CD14-positive monocyte (primary cell): ENCODE measurements at regions not wholly inside any gene's neighbourhood (a gene's known extent, or its start where the extent isn't known, plus 50 kb on each side); places are given as distances from the start of the nearest gene placed in this dataset.

Experiments used
- DNase-seq, 3 donors: peaks; one replicate each; pipeline ENCODE4 v3.0.0-alpha.2; 2011 to 2022
- H2AFZ ChIP-seq: 2 replicates; pipeline ENCODE4 v1.6.0; 2012; ENCODE audit warnings: mild to moderate bottlenecking, low read depth, low read length, inconsistent platforms; ENCODE audit not compliant: insufficient read depth, poor library complexity, severe bottlenecking
- H3K27ac ChIP-seq, 2 donors: 1 replicate in 1 of 2; 2 replicates in 1 of 2; pipeline ENCODE4 v1.5.1; 2012 to 2013; ENCODE audit warnings: low read length in 2 of 2, control low read depth in 1 of 2, inconsistent platforms in 1 of 2, low read depth in 1 of 2, mild to moderate bottlenecking in 1 of 2
- H3K27me3 ChIP-seq, 2 donors: one replicate each; pipeline versions ENCODE4 v1.6.0 to v1.6.1; 2011 to 2013; ENCODE audit warnings: low read length in 2 of 2; ENCODE audit not compliant: control insufficient read depth in 2 of 2, insufficient read depth in 2 of 2
- H3K36me3 ChIP-seq, 2 donors: replicated peaks in 1 of 2; 1 replicate in 1 of 2; 2 replicates in 1 of 2; pipeline versions ENCODE4 v1.5.1 to v1.6.1; 2012 to 2013; ENCODE audit warnings: low read length in 2 of 2, control low read depth in 1 of 2, inconsistent platforms in 1 of 2, mild to moderate bottlenecking in 1 of 2; ENCODE audit not compliant: insufficient read depth in 2 of 2, control insufficient read depth in 1 of 2
- H3K4me1 ChIP-seq, 2 donors: 1 replicate in 1 of 2; 2 replicates in 1 of 2; pipeline versions ENCODE4 v1.5.1 to v1.6.1; 2012 to 2013; ENCODE audit warnings: low read length in 2 of 2, control low read depth in 1 of 2, inconsistent platforms in 1 of 2, mild to moderate bottlenecking in 1 of 2, moderate library complexity in 1 of 2; ENCODE audit not compliant: insufficient read depth in 2 of 2, control insufficient read depth in 1 of 2
- H3K4me2 ChIP-seq: replicated peaks from 2 replicates; pipeline ENCODE3; 2012; ENCODE audit warnings: low read length, moderate library complexity, mild to moderate bottlenecking; ENCODE audit not compliant: poor library complexity, severe bottlenecking; ENCODE audit errors: extremely low read depth
- H3K4me3 ChIP-seq, 3 experiments: fragments of 200-600 bp in 1 of 3; sonication (generic) in 1 of 3; replicated peaks in 1 of 3; 1 replicate in 2 of 3; 2 replicates in 1 of 3; pipeline ENCODE4 v1.5.1; 2011 to 2013; ENCODE audit warnings: low read length in 3 of 3, mild to moderate bottlenecking in 3 of 3, control low read depth in 2 of 3, low read depth in 2 of 3, inconsistent platforms in 1 of 3, moderate library complexity in 1 of 3
- H3K79me2 ChIP-seq: 2 replicates; pipeline ENCODE4 v1.6.0; 2012; ENCODE audit warnings: mild to moderate bottlenecking, control low read depth, inconsistent platforms, low read length, moderate library complexity; ENCODE audit not compliant: insufficient read depth
- H3K9ac ChIP-seq: 2 replicates; pipeline ENCODE4 v1.6.0; 2017; ENCODE audit warnings: low read length, mild to moderate bottlenecking; ENCODE audit not compliant: insufficient read depth, poor library complexity, severe bottlenecking
- H3K9me3 ChIP-seq, 2 donors: replicated peaks in 1 of 2; 1 replicate in 1 of 2; 2 replicates in 1 of 2; pipeline versions ENCODE4 v1.5.1 to v1.6.1; 2012 to 2013; ENCODE audit warnings: low read length in 2 of 2, control low read depth in 1 of 2; ENCODE audit not compliant: control insufficient read depth in 1 of 2, insufficient read depth in 1 of 2
- H4K20me1 ChIP-seq: 2 replicates; pipeline ENCODE4 v1.6.0; 2012; ENCODE audit warnings: mild to moderate bottlenecking, low read length, control low read depth, moderate library complexity; ENCODE audit not compliant: insufficient read depth
- H3K27ac Mint-ChIP-seq, 7 donors: one replicate each; pipeline ENCODE4 v1.8.0; 2020; ENCODE audit warnings: mild to moderate bottlenecking in 7 of 7, mixed read lengths in 7 of 7, moderate library complexity in 6 of 7, inconsistent platforms in 2 of 7
- H3K27me3 Mint-ChIP-seq, 3 donors: one replicate each; pipeline ENCODE4 v1.8.0; 2021 to 2022; ENCODE audit warnings: low read depth in 3 of 3, mild to moderate bottlenecking in 3 of 3, mixed read lengths in 3 of 3, moderate library complexity in 3 of 3, inconsistent platforms in 1 of 3
- H3K36me3 Mint-ChIP-seq, 2 donors: one replicate each; pipeline ENCODE4 v1.8.0; 2020; ENCODE audit warnings: mixed read lengths in 2 of 2, inconsistent platforms in 1 of 2, mild to moderate bottlenecking in 1 of 2
- H3K4me1 Mint-ChIP-seq: one replicate; pipeline ENCODE4 v1.8.0; 2020; ENCODE audit warnings: mild to moderate bottlenecking, mixed read lengths
- H3K4me3 Mint-ChIP-seq, 2 donors: one replicate each; pipeline ENCODE4 v1.8.0; 2020; ENCODE audit warnings: mild to moderate bottlenecking in 2 of 2, mixed read lengths in 2 of 2, moderate library complexity in 1 of 2
- H3K9me3 Mint-ChIP-seq, 7 donors: one replicate each; pipeline ENCODE4 v1.8.0; 2020 to 2022; ENCODE audit warnings: mixed read lengths in 7 of 7, mild to moderate bottlenecking in 6 of 7, moderate library complexity in 6 of 7, inconsistent platforms in 2 of 7
- CTCF ChIP-seq: fragments of 200-600 bp; IDR thresholded peaks from one replicate; pipeline ENCODE4 v1.8.0; 2022; ENCODE audit warnings: antibody characterized with exemption, mild to moderate bottlenecking
- WGBS: methylation state at CpG from one replicate; pipeline ENCODE4 v1.1.5; 2013; ENCODE audit warnings: missing lambda C conversion rate; ENCODE audit not compliant: insufficient coverage; 5-methylcytosine and 5-hydroxymethylcytosine counted together
- intact Hi-C, 2 donors: fragments of 100-400 bp; cut with micrococcal nuclease; formaldehyde crosslinking; loops; one replicate each; pipeline versions ENCODE4 v1.15.0 to v1.15.1; 2023

DNA sequence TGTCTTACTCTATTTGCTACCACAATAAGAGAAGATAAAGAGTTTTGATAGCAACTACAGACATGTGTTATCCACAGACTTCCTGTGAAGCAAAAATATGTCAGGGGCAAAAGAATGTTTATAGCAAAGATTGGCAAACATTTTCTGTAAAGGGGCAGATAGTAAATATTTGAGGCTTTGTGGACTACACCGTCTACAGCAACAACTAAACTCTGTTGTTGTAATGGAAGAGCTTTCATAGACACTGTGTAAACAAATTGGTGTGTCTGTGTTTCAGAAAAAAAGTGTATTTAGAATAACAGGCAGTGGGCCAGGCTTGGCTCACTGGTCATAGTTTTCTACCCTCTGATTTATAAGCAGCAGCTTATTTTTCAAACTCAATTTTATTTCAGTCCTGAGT is 521.4 kb downstream of the ANKRD7 start:
- Mint-ChIP-seq H3K9me3 (peaks cover 0 to 3% (median 0%) of the 10 kb centered on the region in 7 donors), H3K4me1 (no peaks in the 10 kb centered on the region), H3K36me3 (no peaks in the 10 kb centered on the region), H3K4me3 (no peak overlapping the region), H3K27me3 (no peaks in the 10 kb centered on the region), H3K27ac (no peak overlapping the region)
- WGBS = 80% methylated on average over 1 of the region's 1 CpG
- H3K27me3 ChIP-seq = no peaks in the 10 kb centered on the region
- DNase-seq = no peak
- H3K4me3 ChIP-seq = no peak overlapping the region
- H3K9ac ChIP-seq = no peak overlapping the region
- no peaks in the 10 kb centered on the region for H3K36me3 ChIP-seq
- H3K79me2 ChIP-seq = no peaks in the 10 kb centered on the region
- no peak for TF ChIP-seq CTCF
- no peaks in the 10 kb centered on the region for H3K4me1 ChIP-seq
- no peaks in the 10 kb centered on the region for H4K20me1 ChIP-seq
- H3K27ac ChIP-seq = no peak overlapping the region
- no peak overlapping the region for H3K4me2 ChIP-seq
- no peaks in the 10 kb centered on the region for H3K9me3 ChIP-seq
- intact Hi-C loops = no loop called here
- H2AFZ ChIP-seq = no peak overlapping the region

DNA sequence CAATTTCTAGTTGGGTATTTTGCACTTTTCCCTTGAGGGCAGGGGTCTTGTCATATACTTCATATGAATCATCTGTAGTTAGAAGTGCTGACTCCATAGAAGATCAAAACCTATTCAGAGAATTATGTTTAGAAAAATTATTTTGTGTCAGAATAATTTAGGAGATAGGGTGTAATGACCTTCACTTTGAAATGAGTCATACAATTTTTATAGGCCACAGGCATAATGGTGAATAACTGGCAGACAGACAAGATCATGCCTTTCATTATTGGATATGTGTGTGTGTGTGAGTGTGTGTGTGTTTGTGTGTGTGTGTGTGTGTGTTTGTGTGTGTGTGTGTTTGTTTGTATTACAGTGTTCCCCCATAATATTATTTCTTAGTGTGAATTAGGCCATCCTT is 523.0 kb downstream of the ANKRD7 start:
- Histone ChIP-seq H3K27me3 (no peaks in the 10 kb centered on the region), H4K20me1 (no peaks in the 10 kb centered on the region), H3K9ac (no peak overlapping the region), H3K4me2 (no peak overlapping the region), H3K27ac (no peak overlapping the region), H2AFZ (no peak overlapping the region), H3K9me3 (no peaks in the 10 kb centered on the region), H3K79me2 (no peaks in the 10 kb centered on the region), H3K36me3 (no peaks in the 10 kb centered on the region), H3K4me3 (no peak overlapping the region), H3K4me1 (no peaks in the 10 kb centered on the region)
- no peak overlapping the region for H3K4me3 Mint-ChIP-seq
- H3K4me1 Mint-ChIP-seq = no peaks in the 10 kb centered on the region
- no peak for DNase-seq
- H3K27me3 Mint-ChIP-seq = no peaks in the 10 kb centered on the region
- no peak overlapping the region for H3K27ac Mint-ChIP-seq
- TF ChIP-seq CTCF = no peak
- intact Hi-C loops = no loop called here
- peaks cover 0 to 3% (median 0%) of the 10 kb centered on the region in 7 donors for H3K9me3 Mint-ChIP-seq
- no peaks in the 10 kb centered on the region for H3K36me3 Mint-ChIP-seq
